Testis (tissue), 2 donors: ENCODE measurements at regions not wholly inside any gene's neighbourhood (a gene's known extent, or its start where the extent isn't known, plus 50 kb on each side); places are given as distances from the start of the nearest gene placed in this dataset.
A peak's percentile ranks its signal among the peaks of the same experiment; 100 is the strongest.

Experiments used
- DNase-seq: peaks from one replicate; pipeline ENCODE4 v3.0.0-alpha.2; 2019
- H3K27ac ChIP-seq, 2 donors: fragments of 200-600 bp; sonication (generic); one replicate each; pipeline ENCODE4 v1.5.1; 2019
- H3K27me3 ChIP-seq: fragments of 200-600 bp; sonication (generic); one replicate; pipeline ENCODE4 v1.5.1; 2019
- H3K36me3 ChIP-seq: fragments of 200-600 bp; sonication (generic); one replicate; pipeline ENCODE4 v1.5.1; 2017; ENCODE audit warnings: low read depth; ENCODE audit errors: missing control alignments
- H3K4me1 ChIP-seq: fragments of 200-600 bp; sonication (generic); one replicate; pipeline ENCODE4 v1.5.1; 2019
- H3K4me3 ChIP-seq, 2 donors: fragments of 200-600 bp; sonication (generic); one replicate each; pipeline ENCODE4 v1.5.1; 2017 to 2019
- H3K9me3 ChIP-seq: fragments of 200-600 bp; sonication (generic); one replicate; pipeline ENCODE4 v1.5.1; 2017
- POLR2A ChIP-seq: fragments of 450-650 bp; IDR thresholded peaks from one replicate; pipeline ENCODE4 v1.6.1; 2017; ENCODE audit warnings: antibody characterized with exemption, mild to moderate bottlenecking, moderate library complexity
- WGBS, 2 donors: methylation state at CpG; one replicate each; pipeline ENCODE4 v1.1.5; 2018; 5-methylcytosine and 5-hydroxymethylcytosine counted together
- intact Hi-C: fragments of 100-400 bp; cut with DNase I; formaldehyde crosslinking; loops from one replicate; pipeline ENCODE4 v1.15.1; 2023; ENCODE audit warnings: low total_unique reads
- TF ChIP-seq, protein P1 (sequence below), 3 experiments: fragments of 450-650 bp in 2 of 3; fragments of 200-600 bp in 1 of 3; sonication (generic) in 1 of 3; IDR thresholded peaks; one replicate each; pipeline ENCODE4 v1.5.1; 2016 to 2019; ENCODE audit warnings: antibody characterized with exemption in 3 of 3, mild to moderate bottlenecking in 2 of 3, moderate library complexity in 1 of 3

DNA sequence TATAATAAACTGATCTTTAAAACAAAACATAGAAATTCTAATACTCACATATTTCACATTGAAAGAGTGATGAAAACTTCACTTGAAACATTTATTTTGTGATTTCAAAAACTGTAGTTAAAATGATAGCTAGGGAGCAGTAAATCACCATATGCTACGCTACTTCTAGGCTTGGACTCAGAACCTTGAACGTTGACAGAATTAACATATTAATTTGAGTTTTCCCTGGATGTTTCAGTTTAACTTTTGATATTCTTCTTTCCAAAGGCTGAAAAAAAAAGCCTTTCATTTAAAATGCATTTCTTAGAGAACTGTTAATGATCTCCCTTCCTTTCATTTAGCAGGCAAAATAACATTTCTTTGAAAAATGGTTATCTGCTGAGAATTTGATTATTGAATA, 307.8 kb upstream of the SGCD start:
- Histone ChIP-seq H3K4me1 (no peaks in the 10 kb centered on the region), H3K4me3 (no peak overlapping the region), H3K36me3 (no peaks in the 10 kb centered on the region), H3K27me3 (no peaks in the 10 kb centered on the region), H3K27ac (no peak overlapping the region), H3K9me3 (no peaks in the 10 kb centered on the region)
- TF ChIP-seq POLR2A: no peak
- TF ChIP-seq, protein P1, sequence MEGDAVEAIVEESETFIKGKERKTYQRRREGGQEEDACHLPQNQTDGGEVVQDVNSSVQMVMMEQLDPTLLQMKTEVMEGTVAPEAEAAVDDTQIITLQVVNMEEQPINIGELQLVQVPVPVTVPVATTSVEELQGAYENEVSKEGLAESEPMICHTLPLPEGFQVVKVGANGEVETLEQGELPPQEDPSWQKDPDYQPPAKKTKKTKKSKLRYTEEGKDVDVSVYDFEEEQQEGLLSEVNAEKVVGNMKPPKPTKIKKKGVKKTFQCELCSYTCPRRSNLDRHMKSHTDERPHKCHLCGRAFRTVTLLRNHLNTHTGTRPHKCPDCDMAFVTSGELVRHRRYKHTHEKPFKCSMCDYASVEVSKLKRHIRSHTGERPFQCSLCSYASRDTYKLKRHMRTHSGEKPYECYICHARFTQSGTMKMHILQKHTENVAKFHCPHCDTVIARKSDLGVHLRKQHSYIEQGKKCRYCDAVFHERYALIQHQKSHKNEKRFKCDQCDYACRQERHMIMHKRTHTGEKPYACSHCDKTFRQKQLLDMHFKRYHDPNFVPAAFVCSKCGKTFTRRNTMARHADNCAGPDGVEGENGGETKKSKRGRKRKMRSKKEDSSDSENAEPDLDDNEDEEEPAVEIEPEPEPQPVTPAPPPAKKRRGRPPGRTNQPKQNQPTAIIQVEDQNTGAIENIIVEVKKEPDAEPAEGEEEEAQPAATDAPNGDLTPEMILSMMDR (IDR thresholded peaks at IDR 0.05): no peak
- WGBS, 2 donors: 74 to 79% methylated on average over 2 of the region's 2 CpGs
- intact Hi-C loops: no loop called here
- no peak for DNase-seq

DNA sequence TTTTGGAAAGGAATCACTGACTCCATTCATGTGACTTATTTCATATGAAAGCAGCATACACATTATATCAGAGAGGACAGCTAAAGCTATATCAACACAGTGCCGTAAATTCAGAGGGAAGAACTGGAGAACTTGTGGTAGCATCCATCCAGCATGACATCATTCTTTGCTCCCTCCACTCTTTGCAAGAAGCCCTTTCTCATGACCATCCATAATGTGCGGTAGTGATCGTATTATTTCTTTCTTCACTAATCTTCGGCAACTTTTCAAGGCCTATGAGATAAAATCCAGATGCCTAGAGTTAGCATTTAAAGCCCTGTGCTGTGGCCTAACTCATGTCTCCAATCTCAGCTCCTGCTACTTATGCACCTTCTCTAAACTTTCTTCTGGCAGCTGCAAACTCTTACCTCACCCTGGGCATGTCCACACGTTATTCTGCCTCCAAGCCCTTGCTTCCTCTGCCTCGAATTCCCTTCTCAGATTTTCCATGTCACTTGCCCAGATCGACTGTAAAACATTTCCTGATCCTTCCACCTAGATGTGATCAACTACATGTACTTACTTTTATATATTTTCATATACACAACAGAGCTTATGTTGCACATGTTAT, 307.3 kb upstream of the SGCD start:
- Histone ChIP-seq H3K4me1 (no peaks in the 10 kb centered on the region), H3K27me3 (no peaks in the 10 kb centered on the region), H3K36me3 (no peaks in the 10 kb centered on the region), H3K27ac (no peak overlapping the region), H3K4me3 (no peak overlapping the region), H3K9me3 (no peaks in the 10 kb centered on the region)
- no peak for TF ChIP-seq POLR2A
- TF ChIP-seq, protein P1 (IDR thresholded peaks at IDR 0.05): no peak
- DNase-seq: no peak
- intact Hi-C loops: no loop called here
- 61 to 65% methylated on average over 7 of the region's 7 CpGs for WGBS, 2 donors

DNA sequence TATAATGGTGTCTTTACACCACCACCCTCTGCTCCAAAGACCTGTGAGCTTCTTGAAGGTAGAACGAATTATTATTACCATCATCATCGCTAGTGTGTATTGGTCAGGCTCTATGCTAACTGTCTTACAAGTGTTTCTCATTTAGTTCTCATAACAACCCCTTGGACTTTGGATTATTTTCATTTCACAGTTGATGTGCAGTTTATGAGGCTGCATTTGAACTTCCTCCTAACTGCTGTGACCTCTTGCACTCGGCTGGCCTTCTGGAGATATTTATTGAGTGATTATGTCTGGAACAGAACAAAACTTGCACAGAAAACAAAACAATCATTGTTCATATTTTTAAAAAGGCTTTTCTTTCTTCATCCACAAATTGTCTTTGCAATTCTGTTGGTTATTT, 306.3 kb upstream of the SGCD start:
- H3K4me1 ChIP-seq: no peaks in the 10 kb centered on the region
- WGBS, 2 donors: 54 to 61% methylated on average over 3 of the region's 3 CpGs
- H3K9me3 ChIP-seq: no peaks in the 10 kb centered on the region
- no peak overlapping the region for H3K27ac ChIP-seq
- intact Hi-C loops: no loop called here
- H3K27me3 ChIP-seq: no peaks in the 10 kb centered on the region
- peak; percentile 18 for DNase-seq
- no peaks in the 10 kb centered on the region for H3K36me3 ChIP-seq
- H3K4me3 ChIP-seq: no peak overlapping the region
- TF ChIP-seq, protein P1 (IDR thresholded peaks at IDR 0.05): no peak
- no peak for TF ChIP-seq POLR2A

DNA sequence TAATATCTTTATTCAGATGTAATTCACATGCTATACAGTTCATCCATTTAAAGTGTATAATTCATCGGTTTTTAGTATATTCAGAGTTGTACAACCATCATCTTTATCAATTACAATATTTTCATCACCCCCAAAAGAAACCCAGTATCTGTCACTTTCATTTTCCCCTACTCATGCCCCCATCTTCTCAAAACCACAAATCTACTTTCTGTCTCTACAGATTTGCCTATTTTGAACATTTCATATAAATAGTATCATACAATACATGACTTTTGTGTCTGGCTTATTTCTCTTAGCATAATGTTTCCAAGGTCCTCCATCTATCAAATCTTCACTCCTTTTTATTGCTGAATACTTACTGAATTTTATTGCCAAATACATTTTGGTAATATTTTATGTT, 305.1 kb upstream of the SGCD start:
- Histone ChIP-seq H3K27ac (no peak overlapping the region), H3K4me1 (no peaks in the 10 kb centered on the region), H3K27me3 (no peaks in the 10 kb centered on the region), H3K9me3 (no peaks in the 10 kb centered on the region), H3K4me3 (no peak overlapping the region), H3K36me3 (no peaks in the 10 kb centered on the region)
- 94 to 95% methylated on average over 1 of the region's 1 CpG for WGBS, 2 donors
- intact Hi-C loops: no loop called here
- TF ChIP-seq POLR2A: no peak
- TF ChIP-seq, protein P1 (IDR thresholded peaks at IDR 0.05): no peak
- no peak for DNase-seq

DNA sequence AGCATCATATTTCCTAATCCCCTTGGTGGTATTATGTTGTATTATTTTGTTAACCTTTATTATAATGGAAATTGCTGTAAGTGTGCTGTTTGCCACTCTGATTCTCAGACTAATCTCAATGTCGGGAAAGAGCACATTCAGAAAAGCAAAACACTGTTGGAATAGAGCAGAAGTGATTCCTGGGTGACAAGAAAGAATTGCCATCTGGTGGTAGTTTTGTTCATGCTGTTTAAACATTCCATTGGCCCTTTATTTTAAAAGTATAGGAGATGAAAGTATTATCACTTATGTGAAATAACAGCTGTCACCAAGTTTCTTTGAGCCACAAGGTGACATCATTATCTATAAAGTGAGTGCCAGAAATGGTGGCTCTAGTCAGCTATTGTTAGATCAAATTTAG, 301.3 kb upstream of the SGCD start:
- H3K4me1 ChIP-seq: no peaks in the 10 kb centered on the region
- H3K9me3 ChIP-seq: no peaks in the 10 kb centered on the region
- intact Hi-C loops: no loop called here
- WGBS, 2 donors: 92 to 97% methylated on average over 1 of the region's 1 CpG
- H3K27me3 ChIP-seq: no peaks in the 10 kb centered on the region
- no peak overlapping the region for H3K27ac ChIP-seq
- H3K4me3 ChIP-seq: no peak overlapping the region
- DNase-seq: no peak
- no peaks in the 10 kb centered on the region for H3K36me3 ChIP-seq
- TF ChIP-seq POLR2A: no peak
- TF ChIP-seq, protein P1 (IDR thresholded peaks at IDR 0.05): no peak
